NCI-H2227 (cell line): ENCODE measurements at regions not wholly inside any gene's neighbourhood (a gene's known extent, or its start where the extent isn't known, plus 50 kb on each side); places are given as distances from the start of the nearest gene placed in this dataset.
"Not testable (repeated sequence)": the region's sequence is repeated elsewhere in the genome, so short reads cannot be mapped to it uniquely, and the experiment has no call there.

Experiments used
- DNase-seq: peaks from one replicate; lab custom pipeline; 2025; ENCODE audit not compliant: unreplicated experiment; lab: John Stamatoyannopoulos, UW

DNA sequence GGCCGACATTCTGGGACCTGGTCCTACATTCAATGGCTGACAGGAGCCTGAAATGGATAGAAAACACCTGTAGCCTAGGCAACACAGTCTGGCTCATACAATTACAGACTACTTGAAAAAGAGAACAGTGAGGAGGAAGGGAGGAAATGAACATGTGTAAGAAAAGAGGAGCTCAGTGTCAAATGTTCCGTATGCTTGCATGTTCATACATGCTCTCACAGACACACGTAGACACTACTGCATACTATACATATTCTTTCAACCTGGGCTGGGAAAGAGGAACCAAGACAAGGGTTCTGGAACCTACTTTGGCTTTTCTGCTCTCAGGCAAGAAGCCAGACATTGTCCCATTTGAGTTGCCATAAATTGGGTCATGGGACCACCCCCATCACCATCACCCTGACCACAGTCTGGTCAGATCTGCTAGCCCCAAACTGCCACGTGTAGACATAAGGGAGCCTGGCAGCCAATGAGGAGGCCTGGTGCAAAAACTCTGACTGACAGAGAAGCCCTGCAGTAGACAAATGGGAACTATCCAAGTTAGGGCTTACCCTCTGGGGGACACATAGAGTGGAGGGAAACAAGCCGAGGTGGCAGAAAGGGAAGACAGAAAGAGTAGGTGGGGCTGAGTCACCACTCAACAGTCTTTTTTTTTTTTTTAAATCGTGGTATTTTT is 310.0 kb downstream of the SHQ1 start:
- DNase-seq: peak; percentile 2

DNA sequence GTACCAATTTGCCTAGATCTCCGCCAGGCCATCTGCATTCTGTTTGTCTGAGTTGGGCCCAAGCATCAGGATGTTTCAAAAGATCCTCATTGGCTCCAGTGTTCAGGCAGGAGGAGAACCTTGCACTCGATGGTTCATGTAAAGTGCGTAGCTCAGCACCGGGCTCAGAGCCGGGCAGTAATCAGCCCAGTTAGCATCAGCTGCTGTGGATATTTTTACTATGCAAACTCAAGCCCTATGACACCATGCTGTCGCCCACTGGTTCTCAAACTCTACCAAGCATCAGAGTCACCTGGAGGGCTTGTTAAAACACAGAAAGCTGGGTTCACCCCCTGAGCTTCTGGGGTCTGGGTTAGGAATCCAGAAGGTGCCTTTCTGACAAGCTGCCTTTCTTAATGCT is 310.8 kb downstream of the SHQ1 start:
- DNase-seq: no peak

DNA sequence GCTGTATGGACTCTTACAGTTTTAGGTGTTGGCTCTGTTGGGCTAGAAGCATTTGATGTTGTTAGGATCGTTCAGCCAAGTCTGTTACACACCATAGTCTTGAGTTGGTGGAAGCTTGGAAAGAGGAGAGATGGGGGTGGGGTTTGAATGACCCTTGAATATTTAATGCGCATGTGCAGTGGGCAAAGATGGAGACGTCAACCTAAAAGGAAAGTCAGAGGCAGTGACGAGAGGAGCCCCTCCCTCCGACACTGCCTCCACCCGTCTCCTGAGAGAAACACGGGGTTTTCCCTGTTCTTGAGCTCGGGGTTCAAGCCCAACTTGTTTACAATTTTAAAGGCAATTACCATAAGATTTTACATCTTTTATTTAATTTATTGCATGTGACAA is 311.4 kb downstream of the SHQ1 start:
- DNase-seq: no peak

DNA sequence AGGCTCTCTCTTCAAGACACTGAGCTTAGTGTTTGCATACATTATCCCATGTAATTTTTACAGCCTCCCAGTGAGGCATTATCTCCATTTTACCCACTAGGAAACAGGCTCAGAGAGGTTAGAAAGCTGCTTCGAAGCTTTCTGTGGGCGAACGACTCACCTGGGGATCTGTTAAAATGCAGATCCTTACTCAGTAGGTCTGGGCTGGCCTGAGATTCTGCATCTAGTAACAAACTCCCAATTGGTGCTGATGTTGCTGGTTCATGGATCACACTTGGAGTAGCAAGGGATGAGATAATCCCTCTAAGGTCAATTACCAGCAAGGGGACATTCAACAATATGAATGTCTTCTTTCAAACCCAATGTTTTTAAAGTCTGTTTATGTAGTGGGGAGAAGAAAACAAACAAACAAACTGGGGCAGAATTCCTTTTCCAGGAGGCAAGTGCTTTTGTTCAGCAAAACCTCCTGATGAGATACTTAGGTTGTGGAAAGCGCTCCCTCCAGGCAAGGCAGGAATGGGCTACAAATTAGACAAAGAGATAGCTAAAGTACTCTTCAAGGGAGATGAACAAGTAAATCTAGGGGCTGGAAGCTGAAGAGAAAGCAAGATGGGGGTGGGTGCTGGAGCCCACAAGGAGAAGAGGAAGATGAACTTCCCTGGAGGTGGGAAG is 311.9 kb downstream of the SHQ1 start:
- no peak for DNase-seq

DNA sequence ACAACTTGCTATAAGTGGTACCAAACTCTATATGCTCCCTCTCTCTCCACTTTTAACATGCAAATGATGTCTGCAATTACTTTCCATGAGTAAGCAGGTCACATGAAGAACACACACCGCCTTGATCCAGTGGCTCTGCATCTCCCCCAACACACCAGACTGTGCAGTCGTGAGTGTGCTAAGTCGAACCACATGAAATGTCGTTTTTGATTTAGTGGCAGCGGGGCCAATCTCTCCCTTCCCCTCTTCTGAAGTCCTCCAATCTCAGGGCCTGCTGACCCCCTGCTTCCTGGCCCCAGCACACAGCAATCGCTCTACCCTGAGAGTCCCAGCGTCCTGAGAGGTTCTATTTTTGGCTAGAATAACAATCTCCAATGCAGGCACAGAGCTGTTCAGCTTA is 312.5 kb downstream of the SHQ1 start:
- DNase-seq: no peak

DNA sequence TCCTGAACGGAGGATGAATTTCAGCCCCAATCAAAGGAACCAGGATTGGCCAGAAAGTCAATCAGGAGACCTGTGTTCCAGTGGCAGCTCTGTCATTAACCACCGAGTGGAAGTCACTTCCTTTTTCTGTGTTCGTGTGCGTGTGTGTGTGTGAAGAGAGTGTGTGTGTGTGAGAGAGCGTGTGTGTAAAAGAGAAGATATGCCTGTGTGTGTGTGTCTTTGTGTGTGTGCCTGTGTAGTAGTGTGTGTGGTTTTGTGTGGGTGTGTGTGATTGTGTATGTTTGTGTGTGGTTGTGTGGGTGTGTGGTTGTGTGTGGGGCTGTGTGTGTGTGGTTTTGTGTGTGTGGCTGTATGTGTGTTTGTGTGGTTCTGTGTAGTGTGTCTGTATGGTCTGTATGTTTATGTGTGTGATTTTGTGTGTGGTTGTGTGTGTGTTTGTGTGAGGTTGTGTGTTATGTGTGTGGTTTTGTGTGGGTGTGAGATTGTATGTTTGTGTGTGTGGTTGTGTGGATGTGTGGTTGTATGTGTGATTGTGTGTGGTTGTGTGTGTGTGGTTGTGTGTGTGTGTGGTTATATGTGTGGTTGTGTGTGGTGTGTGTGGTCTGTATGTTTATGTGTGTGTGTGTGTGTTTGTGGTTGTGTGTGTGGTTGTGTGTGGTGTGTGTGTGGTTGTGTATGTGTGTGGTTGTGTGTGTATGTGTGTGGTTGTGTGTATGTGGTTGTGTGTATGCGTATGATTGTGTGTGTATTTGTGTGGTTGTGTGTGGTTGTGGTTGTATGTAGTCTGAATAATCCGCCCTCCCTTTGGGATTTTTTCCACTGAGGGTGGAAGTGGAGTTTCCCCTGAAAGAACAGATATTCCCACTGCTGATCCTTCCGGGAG is 314.4 kb downstream of the SHQ1 start:
- DNase-seq: no peak

DNA sequence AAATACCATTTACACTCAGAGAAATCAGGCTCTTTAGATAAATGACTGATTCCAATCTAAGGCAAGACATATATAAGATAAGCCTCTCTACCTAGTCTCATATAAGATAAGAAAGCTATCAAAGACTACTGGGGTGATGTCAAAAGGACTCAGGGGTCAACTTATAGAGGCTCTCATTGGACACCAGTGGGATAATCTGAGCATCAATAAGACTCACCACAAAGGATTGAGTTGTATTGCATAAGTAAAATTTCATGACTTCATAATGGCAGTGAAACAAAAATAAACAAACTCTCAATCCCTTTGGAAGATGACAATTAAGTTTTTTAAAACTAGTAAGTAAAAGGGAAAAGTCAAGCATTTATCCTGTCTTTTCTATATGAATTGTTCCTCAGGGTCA is 317.8 kb downstream of the SHQ1 start:
- no peak for DNase-seq

DNA sequence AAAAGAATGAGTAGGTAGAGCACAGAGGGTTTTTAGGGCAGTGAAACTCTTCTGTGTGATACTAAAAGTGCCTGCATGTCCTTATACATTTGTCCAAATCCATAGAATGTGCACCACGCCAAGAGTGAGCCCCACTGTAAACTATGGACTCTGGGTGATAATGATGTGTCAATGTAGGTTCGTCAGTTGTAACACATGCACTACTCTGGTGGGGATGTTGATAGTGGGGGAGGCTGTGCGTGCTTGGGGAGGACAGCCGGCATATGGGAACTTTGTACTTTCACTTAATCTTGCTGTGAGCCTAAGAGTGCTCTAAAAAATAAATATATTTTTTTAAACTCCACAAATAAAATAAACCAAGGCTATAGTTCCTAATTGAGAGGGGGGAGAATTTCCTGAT is 319.2 kb downstream of the SHQ1 start:
- no peak for DNase-seq

DNA sequence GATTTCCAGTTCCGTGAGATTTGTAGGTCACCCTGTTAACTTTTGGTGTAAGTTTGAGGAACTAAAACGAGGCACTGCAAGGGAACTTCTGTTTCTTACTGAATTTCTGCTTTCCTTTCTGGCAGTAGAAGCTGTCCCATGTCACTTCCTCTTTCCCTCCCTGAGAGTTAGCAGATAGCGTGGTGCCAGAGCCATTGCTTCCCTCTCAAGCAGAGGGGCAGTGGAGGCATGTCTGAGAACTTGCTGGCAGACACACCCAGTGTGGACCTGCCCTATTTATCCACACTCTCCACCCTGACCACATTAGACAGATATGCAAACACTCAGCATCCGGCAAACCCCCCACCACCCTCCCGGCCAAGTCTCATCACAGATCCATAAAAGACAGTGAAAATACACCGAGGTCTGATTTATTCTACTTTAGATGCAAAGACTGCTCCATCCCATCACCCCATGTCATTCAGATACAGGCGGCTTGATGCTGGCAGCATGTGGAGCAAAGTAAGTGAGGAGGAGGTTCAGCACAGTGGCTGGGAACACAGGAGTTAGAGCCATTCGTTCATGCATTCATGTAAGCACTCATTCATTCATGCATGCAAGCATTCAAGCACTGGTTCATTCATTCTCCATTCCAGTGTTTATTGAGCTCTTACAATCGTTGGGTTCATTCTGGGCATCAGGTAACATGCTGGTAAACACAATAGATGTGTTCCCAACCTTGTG is 324.7 kb downstream of the SHQ1 start:
- DNase-seq: no peak

DNA sequence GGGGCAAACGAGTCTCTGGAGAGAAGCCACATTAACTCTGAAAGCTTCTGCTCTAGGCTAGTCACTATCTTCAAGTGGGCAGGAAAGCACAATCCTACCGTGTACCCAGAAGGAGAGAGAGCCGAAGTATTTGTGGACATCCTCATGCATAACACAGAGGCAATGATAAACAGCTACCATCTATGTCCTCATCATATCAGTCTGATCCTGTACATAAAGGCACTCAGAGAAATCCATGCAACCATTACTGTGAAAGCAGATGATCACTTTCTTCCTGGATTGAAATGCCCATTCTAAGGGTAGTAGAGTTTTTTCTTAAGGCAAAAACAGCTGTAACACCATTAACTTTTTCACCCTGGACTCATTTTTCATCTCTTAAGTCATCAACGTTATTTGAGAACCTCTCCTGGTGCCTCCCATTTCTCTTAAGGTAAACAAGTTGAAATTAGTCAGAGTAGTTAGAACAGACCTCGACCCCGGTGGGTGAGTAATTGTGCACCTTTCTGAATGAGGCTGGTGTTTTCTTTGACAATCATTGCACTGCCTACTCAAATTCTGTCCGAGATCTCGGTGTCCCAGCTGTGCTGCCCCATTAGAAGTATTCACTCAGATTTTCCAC is 327.4 kb downstream of the SHQ1 start:
- DNase-seq: peak; percentile 35

DNA sequence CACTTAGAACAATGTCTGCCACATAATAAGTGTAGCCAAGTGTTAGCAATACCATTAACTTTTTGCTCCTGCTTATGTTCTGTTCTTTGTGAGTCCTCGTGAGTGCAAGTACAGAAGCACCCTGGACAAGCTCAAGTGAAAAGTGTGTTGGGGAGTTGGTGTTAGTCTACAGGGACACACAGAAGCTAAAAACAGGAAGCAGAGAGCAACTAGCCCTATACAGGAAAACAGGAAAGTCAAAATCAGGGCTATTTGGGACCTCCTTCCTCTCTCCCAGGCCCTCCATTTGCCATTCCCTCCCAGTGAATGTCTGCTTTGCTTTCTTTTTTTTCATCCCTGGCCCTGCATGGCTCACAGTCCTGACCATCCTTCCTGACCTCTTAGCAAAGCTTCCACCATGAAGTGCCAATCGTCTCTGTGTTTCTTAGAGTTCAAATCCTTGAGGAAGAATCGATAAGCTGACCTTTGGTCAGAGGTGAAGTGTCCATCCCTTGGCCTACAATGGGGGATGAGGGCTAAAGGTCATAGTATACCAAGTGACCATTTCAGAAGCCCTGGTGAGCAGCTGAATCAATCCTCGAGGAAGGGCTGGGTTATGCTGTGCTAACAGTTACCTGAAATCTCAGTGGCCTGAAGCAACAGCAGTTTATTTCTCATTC is 328.2 kb downstream of the SHQ1 start:
- DNase-seq: no peak

DNA sequence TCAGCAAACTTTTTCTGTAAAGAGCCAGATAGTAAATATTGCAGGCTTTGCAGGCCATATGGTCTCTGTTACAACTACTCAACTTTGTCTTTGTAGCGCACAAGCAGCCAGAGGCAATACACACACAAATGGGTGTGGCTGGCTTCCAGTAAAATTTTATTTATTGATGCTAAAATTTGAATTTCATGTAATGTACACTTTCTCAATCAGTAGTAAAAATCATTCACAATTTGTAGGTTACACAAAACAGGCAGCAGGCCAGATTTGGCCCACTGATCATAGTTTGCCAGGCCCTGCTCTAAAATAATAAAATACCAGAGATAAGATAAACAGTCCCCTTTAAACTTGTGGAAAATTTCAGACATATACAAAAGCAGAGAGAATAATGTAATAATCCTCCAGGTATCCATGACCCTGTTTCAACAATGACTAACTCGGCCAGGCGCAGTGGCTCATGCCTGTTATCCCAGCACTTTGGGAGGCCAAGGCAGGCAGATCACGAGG is 330.3 kb downstream of the SHQ1 start:
- no peak for DNase-seq

DNA sequence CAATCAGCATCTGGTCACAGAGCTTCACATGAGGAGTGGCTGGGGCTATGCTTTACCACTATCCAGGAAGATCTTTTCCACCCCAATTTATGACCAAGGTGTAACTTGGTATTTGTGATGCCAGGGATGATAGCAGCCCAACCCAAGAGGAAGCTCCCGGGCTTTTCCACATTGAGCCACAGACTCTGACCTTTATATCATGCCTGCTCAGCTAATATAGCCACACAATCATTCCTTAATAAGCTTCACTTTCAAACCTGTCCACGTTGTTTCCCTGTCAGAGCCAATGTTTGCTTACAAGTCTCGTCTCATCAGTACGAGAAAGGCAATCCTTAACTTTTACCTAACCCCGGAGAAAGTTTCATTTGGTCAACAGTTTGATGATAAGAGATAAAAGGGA is 330.9 kb downstream of the SHQ1 start:
- no peak for DNase-seq

DNA sequence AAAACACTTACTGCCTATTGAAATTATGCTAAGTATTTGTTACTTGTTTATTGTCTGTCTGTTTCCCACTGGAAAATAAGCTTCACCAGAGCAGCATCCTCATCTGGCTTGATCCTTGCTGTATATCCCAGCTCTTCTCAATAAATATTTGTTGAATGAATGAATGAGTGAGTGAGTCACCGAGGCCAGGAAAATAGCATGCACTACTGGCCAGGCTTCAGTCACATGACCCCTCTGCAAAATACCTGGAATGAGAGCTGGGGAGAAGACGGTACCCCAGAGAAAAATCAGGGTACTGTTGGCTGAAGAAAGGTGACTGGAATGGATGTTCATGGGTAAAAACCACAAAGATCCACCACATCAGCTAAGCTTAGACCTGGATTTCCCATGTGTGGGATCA is 331.9 kb downstream of the SHQ1 start:
- no peak for DNase-seq

DNA sequence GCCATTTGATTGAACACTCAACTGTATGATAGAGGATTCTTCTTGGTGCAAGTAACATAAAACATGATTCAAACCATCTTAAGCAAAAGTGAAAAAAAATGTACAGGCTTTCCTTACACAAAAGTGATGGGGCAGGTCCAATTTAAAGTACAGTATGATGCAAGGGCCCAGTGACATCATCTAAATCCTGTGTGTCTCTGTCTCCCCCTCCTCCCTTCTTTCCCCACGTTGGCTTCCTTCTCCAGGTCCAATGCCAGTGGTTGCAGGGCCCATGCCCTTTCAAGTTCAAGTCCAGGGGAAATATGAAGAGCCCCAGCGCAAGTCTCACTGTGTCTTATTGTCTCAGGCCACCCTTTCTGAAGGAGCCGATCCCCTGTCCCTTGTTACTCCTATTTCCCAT is 332.3 kb downstream of the SHQ1 start:
- no peak for DNase-seq

DNA sequence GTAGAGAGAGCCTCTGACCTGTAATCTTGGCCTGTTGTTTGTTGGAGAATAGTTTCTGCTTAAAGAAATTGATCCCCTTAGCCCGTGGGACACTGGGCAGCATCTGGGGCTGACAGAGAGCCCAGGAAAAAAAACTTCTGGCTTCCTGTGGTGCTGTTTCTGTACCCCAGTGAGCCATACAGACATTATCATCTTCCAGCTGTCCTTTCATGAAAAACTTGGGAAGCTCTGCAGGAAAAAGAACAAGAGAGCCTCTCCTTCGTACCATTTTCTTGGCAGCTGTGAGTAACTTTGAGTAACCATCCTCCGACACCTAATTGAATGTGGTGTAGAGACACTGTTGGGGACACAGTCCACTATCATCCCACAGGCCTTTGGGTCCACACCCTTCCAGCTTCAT is 333.0 kb downstream of the SHQ1 start:
- DNase-seq: no peak

DNA sequence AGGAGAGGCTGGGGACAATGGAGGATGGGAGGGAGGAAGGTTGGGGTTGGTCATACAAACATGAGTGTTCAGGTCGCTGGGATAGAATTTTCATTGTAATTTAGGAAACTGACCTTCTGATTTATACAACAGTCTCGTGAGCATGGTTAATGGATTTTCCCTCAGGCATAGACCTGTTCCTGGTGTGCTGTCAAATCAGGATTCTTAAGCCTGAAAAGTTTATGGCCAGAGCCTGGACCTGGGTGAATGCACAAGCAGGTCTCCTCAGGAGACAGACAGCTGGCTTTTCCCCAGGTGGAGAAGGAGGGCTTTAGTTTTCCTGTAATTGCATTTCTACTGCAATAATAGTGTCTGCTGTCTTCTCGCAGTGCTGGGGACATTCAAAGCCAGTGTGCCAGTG is 338.0 kb downstream of the SHQ1 start:
- DNase-seq: no peak

DNA sequence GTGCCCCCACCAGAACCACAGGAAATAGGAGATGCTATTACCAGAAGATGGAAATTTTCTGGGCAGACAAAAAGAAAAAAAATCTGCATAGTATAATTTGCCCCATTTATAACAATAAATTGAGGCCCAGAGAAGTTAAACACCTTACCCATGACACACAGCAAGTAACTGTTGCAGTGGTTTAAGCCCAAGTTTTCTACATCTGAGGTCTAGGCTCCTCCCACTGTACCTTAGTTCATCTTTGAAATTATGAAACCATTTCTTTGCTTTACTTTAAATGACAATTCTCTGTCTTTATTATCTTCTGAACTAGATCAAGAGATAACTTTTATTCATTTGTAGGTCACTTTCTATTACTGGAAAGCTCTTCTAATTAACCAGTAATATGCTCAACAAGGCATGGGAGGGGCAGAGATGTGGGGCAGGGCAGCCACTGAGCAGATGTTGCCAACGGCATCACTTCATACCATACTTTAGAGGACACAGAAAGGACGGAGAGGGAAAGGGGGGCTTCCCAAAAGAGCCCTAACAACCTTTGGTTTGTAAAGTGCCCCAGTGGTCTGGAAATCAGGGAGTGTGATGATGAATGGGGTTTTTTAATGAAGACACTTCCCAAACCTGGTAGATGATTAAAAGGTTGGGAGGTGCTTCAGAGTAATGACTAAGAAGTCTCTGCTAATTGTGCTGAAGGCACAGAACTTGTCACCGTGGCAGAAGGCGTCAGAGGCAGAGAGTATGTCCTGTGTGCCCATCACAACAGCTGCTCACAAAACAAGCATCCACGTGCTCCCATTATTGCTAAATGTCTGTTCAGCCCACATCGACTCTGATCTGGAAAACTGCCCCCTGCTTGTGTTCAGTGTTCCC is 342.5 kb downstream of the SHQ1 start:
- DNase-seq: no peak

DNA sequence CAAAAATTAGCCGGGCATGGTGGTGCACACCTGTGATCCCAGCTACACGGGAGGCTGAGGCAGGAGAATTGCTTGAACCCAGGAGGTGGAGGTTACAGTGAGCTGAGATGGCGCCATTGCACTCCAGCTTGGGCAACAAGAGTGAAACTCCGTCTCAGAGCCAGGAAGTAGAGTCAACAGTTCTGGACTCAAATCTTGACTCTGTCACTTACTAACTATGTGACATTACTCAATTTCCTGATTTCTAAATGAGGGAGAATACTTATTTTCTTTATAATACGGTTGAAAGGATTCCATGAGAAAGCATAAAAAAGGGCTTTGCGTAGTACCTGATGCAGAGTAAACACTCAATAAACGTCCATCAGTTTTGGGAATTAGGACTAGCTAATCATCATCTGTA is 350.7 kb downstream of the SHQ1 start:
- not testable (repeated sequence) for DNase-seq
